GM19395 (cell line): ENCODE measurements at regions not wholly inside any gene's neighbourhood (a gene's known extent, or its start where the extent isn't known, plus 50 kb on each side); places are given as distances from the start of the nearest gene placed in this dataset.

Source experiments
- ATAC-seq: cut with Tn5 transposase; IDR thresholded peaks from one replicate; pipeline ENCODE4 v1.9.1; 2021; ENCODE audit warnings: mild to moderate bottlenecking, moderate library complexity; ENCODE audit not compliant: unreplicated experiment

DNA sequence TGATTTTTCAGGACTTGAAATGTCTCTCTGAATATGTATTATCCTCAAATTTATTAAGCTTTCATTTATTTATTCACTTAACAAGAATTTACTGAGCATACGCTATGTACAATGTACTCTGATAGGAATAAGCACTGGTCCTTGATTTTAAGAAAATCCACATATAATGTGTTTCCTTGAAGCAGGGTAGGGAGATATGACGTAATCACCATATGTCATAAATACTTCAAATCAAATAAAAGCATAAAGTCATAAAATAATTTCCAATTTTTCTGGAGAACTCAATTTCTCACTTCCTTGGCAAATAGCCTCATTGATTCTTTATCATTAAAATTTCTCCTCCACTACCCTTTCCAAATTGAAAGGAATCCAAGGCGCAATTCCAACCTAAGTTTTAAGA is 177.8 kb upstream of the GAP43 start:
- no peak for ATAC-seq

GRCh38 chr3:115448851-115449250 is 174.5 kb upstream of the GAP43 start:
- no peak for ATAC-seq

GRCh38 chr3:115450036-115450435 is 173.3 kb upstream of the GAP43 start:
- no peak for ATAC-seq

- no peak for ATAC-seq
These were observed 159.3 kb upstream of the GAP43 start for GRCh38 chr3:115464036-115464435.

- ATAC-seq = peak; percentile 66
These were observed 153.7 kb upstream of the GAP43 start for GRCh38 chr3:115469649-115470048.

DNA sequence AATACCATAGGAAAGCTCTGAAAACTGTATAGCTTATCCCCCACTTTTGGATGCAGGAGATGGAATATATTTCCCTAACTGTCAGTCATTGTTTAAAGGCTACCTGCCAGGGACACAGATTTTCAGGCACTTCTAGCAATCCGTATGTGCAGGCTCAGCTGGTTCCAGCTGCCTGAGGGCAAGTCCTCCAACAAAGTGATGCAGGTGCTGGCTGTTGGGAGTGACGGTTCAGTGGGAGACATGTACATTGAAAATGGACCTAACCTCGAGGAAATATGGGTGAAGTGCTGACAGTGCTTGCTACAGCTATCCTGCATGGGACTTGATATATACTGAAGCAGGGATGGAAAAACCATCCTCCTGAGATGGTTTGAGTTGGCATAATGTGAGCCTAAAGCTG is 153.1 kb upstream of the GAP43 start:
- ATAC-seq = no peak

DNA sequence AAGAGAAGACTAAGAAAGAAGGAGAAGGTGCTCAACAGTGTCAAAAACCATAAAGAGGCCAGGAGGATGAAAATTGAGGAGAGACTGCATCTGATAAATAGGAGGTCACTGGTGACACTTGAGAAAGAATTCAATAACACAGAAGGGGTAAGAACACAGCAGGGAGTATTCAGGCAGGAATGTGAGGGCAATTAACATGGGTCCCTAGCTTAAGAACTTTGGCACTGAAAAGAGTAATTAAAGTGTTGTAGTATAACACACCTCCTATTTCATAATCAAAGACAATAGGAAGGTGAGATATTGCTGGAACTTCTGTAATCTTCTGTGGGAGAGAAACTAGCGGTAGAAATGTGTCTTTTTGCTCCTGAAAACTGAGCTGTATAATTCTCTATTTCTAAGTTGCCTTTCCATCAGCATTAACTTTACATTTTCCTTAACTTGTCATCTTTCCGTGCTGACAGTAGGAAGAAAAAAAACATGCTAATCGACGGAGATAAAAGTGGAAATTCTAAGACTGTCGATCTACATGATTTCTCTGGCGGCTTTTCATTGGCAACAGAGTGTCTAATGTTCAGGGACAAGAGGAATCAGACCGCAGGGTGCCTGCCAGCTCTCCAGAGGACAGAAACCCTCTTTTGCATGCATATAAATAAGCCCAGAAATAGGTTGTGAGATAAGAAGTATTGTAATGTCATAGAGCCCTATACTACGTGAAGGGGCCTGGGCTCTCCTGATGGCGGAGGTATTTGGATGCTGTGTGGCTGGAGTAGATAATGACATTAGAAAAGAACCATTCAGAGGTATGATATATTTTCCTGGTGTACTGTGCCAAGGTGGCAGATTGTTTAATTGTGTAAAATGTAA is 147.9 kb upstream of the GAP43 start:
- no peak for ATAC-seq

- ATAC-seq = no peak
These were observed 146.8 kb upstream of the GAP43 start for GRCh38 chr3:115476472-115476871.

GRCh38 chr3:115478359-115478758 is 145.0 kb upstream of the GAP43 start:
- no peak for ATAC-seq

- no peak for ATAC-seq
These were observed 136.4 kb upstream of the GAP43 start for GRCh38 chr3:115486880-115487279.

- ATAC-seq = no peak
These were observed 135.3 kb upstream of the GAP43 start for GRCh38 chr3:115487968-115488367.

DNA sequence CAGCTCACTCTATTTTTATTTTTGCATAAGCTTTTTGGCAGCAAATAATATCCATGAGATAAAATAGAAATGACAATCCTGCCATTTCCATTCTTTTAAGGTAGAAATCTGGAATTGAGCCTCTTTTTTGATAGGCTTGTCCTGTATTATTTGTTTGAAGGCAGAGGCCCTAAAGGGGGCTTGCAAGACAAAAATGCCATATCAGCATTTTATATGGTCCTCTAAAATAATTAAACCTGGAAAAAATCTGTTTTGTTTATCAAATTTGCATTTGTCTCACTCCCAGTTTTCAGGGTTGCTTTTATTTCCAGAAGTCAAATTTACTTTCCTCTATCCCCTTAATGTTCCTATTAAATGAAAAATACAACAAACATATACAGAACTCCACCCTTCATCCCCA is 134.9 kb upstream of the GAP43 start:
- no peak for ATAC-seq

DNA sequence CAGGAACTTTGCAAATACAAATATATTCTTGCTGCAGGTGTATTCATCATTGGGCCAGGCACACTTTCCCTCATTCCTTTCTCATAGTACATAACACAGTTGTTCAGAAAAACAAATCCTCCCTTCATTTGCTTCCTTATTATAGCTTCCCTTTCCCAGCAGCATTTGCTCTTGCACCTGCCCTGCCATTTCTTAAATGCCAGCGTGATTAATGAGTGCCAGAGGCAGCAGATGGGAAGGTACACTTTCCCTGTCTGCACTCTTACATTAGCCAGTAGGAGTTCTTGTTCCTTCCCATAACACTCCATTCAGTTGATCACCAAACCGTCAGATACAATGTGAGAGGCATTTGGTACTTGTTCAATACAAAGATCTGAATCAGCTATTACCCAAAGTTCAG is 128.5 kb upstream of the GAP43 start:
- ATAC-seq = no peak

- no peak for ATAC-seq
These were observed 124.9 kb upstream of the GAP43 start for GRCh38 chr3:115498421-115498820.

DNA sequence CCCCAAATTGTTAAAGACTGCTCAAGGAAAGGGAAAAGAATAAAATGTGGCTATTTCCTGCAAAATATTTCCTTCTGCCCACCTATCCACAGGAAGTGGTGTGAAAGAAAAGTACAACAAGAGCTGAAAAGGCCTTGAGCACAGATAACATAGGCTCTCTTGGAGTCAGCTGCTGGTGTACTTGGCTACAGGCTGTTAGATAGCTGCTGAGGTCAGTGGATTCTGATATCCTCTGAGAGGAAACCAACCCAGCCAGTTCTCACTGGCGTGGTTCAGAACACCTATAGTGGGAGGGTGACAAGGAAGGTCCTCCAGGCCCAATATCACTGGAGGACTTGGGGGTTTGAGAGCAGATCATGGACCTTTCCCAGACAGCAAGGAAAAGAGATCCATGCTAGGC is 124.4 kb upstream of the GAP43 start:
- no peak for ATAC-seq

DNA sequence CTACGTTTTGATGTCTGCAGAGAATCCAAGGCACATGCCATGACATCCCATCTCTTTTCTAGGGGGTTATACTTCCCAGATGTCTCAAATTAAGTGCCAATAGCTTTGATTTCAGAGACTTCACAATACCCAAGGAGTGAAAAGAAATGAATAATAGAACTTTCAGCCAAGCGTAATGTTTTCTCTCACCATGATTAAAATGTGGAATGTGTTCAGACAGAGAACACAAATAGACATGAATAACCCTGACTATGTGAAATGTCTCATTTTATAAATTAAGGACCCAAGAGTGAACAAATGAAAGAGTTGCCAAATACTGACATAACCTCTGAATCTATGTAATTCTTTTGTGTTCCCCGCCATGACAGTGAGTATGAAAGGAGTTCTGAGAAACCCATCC is 123.6 kb upstream of the GAP43 start:
- no peak for ATAC-seq

- ATAC-seq = no peak
These were observed 122.5 kb upstream of the GAP43 start for GRCh38 chr3:115500795-115501194.

- ATAC-seq = no peak
These were observed 121.2 kb upstream of the GAP43 start for GRCh38 chr3:115502128-115502527.

GRCh38 chr3:115503394-115503793 is 119.9 kb upstream of the GAP43 start:
- ATAC-seq = no peak

- no peak for ATAC-seq
These were observed 114.7 kb upstream of the GAP43 start for GRCh38 chr3:115508562-115508961.

- no peak for ATAC-seq
These were observed 110.5 kb upstream of the GAP43 start for GRCh38 chr3:115512565-115513415.

DNA sequence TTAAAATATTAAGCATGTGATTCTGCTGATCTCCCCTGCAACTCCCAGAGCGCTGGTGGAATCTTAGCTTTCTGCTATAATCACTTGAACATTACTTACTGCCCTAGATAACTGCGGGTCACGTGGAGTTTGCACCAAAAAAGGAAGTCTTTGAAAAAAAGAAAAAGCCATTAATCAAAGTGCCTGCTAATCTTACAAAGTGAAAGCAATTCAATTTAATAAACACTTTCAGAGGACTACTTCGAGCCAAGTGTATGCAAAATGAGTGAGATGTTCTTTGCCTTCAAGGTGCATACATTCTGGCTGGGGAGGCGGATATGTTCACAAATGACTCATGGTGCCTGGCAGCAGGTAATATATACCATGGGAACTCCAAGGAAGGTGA is 109.9 kb upstream of the GAP43 start:
- no peak for ATAC-seq
